GM12878 (cell line): ENCODE measurements at regions not wholly inside any gene's neighbourhood (a gene's known extent, or its start where the extent isn't known, plus 50 kb on each side); places are given as distances from the start of the nearest gene placed in this dataset.

Experiments used
- ATAC-seq: fragments of 200-7000 bp; cut with Tn5 transposase; 3 replicates; pipeline ENCODE4 v1.9.1; 2020; ENCODE audit warnings: mild to moderate bottlenecking, moderate library complexity
- BruUV-seq: library from RNA; stranded (reverse); fragments of 400-500 nt; replicated peaks from 2 replicates; lab custom pipeline; 2021; lab: Mats Ljungman, UMichigan
- CTCF ChIA-PET: fragments of 300-600 bp; sonication (Branson Sonifier 250); formaldehyde crosslinking; extraction: SDS; loops from one replicate; lab custom pipeline; 2021; ENCODE audit warnings: inconsistent platforms; lab: Yijun Ruan, JAX
- POLR2A ChIA-PET: fragments of 350-600 bp; formaldehyde crosslinking; extraction: SDS; loops from one replicate; lab custom pipeline; 2021; ENCODE audit warnings: inconsistent platforms; lab: Charles Lee
- RAD21 ChIA-PET: fragments of 300-600 bp; sonication (Branson Sonifier 250); formaldehyde crosslinking; loops from one replicate; lab custom pipeline; 2023; ENCODE audit warnings: antibody characterized with exemption; ENCODE audit not compliant: unreplicated experiment; lab: Charles Lee
- SMC1A ChIA-PET: fragments of 300-600 bp; sonication (Branson Sonifier 250); formaldehyde crosslinking; loops from one replicate; lab custom pipeline; 2023; ENCODE audit not compliant: unreplicated experiment, uncharacterized antibody; lab: Charles Lee
- DNase-seq: peaks from one replicate; pipeline ENCODE4 v3.0.0-alpha.2; 2011; ENCODE audit warnings: low read depth, low spot score
- FAIRE-seq: peaks from 3 replicates; lab custom pipeline; 2011; peaks lifted over from hg19 to GRCh38; lab: Jason Lieb, UNC
- H2AFZ ChIP-seq: 2 replicates; pipeline ENCODE4 v1.6.0; 2011; ENCODE audit warnings: low read depth, low read length, control low read depth; ENCODE audit not compliant: control insufficient read depth
- H3K27ac ChIP-seq: 2 replicates; pipeline ENCODE4 v1.5.1; 2011; ENCODE audit warnings: control low read depth; ENCODE audit not compliant: control insufficient read depth, insufficient read depth
- H3K27me3 ChIP-seq, 2 experiments: replicated peaks in 1 of 2; 2 replicates each; pipeline versions ENCODE4 v1.6.0 to v1.6.1; 2011; ENCODE audit warnings: low read length in 1 of 2; ENCODE audit not compliant: control insufficient read depth in 2 of 2, insufficient read depth in 2 of 2
- H3K36me3 ChIP-seq, 2 experiments: 2 replicates each; pipeline ENCODE4 v1.5.1; 2011; ENCODE audit warnings: low read length in 1 of 2; ENCODE audit not compliant: control insufficient read depth in 2 of 2, insufficient read depth in 2 of 2
- H3K4me1 ChIP-seq: 2 replicates; pipeline ENCODE4 v1.6.1; 2011; ENCODE audit warnings: mild to moderate bottlenecking, low read length, moderate library complexity, mixed read lengths; ENCODE audit not compliant: control insufficient read depth, insufficient read depth
- H3K4me2 ChIP-seq: 2 replicates; pipeline ENCODE4 v1.6.0; 2011; ENCODE audit warnings: control low read depth; ENCODE audit not compliant: control insufficient read depth, insufficient read depth
- H3K4me3 ChIP-seq: fragments of 200-600 bp; sonication (generic); 2 replicates; pipeline ENCODE4 v1.5.1; 2016
- H3K79me2 ChIP-seq: 2 replicates; pipeline ENCODE4 v1.6.0; 2011; ENCODE audit warnings: low read length; ENCODE audit not compliant: control insufficient read depth, insufficient read depth
- H3K9ac ChIP-seq: 2 replicates; pipeline ENCODE4 v1.8.0; 2011; ENCODE audit warnings: low read length, control low read depth, mixed read lengths; ENCODE audit not compliant: control insufficient read depth, insufficient read depth
- H3K9me3 ChIP-seq: replicated peaks from 3 replicates; pipeline ENCODE4 v1.5.1; 2011; ENCODE audit warnings: mild to moderate bottlenecking, low read length; ENCODE audit not compliant: control insufficient read depth, insufficient read depth
- H4K20me1 ChIP-seq: 2 replicates; pipeline ENCODE4 v1.6.0; 2011; ENCODE audit not compliant: control insufficient read depth, insufficient read depth
- ASH2L ChIP-seq: fragments of 300-600, 200-600 bp; sonication (generic); IDR thresholded peaks from 2 replicates; pipeline ENCODE4 v1.6.1; 2017; ENCODE audit warnings: low read depth, mild to moderate bottlenecking, borderline replicate concordance
- CHD2 ChIP-seq: IDR thresholded peaks from 2 replicates; pipeline ENCODE4 v1.6.1; 2011; ENCODE audit warnings: low read depth, low read length, improper control_type of control experiment, borderline replicate concordance
- CHD4 ChIP-seq: fragments of 200-600 bp; sonication (generic); IDR thresholded peaks from 2 replicates; pipeline ENCODE4 v1.6.1; 2016; ENCODE audit warnings: mild to moderate bottlenecking
- FOXM1 ChIP-seq: IDR thresholded peaks from 2 replicates; pipeline ENCODE4 v1.6.1; 2012; ENCODE audit warnings: low read depth, mild to moderate bottlenecking, inconsistent platforms, low read length, moderate library complexity
- GATAD2B ChIP-seq: fragments of 450-650 bp; conservative IDR thresholded peaks from 2 replicates; pipeline ENCODE4 v1.6.1; 2017; ENCODE audit warnings: low read depth, mild to moderate bottlenecking, moderate library complexity
- IKZF2 ChIP-seq, 2 experiments: fragments of 450-650 bp; IDR thresholded peaks; 2 replicates each; pipeline ENCODE4 v1.6.1; 2017; ENCODE audit warnings: mild to moderate bottlenecking in 2 of 2, moderate library complexity in 2 of 2
- MEF2A ChIP-seq: IDR thresholded peaks from 2 replicates; pipeline ENCODE4 v1.6.1; 2011; ENCODE audit warnings: low read depth, mild to moderate bottlenecking, low read length, moderate library complexity; ENCODE audit not compliant: insufficient read depth
- PAX5 ChIP-seq: IDR thresholded peaks from 2 replicates; pipeline ENCODE4 v1.6.1; 2011; ENCODE audit warnings: low read depth, low read length, borderline replicate concordance
- POLR2AphosphoS2 ChIP-seq: IDR thresholded peaks from 2 replicates; pipeline ENCODE4 v1.6.1; 2011; ENCODE audit warnings: low read depth, mild to moderate bottlenecking, low read length, improper control_type of control experiment, moderate library complexity
- RBBP5 ChIP-seq: fragments of 200-600 bp; sonication (generic); conservative IDR thresholded peaks from 2 replicates; pipeline ENCODE4 v1.6.1; 2016
- STAT1 ChIP-seq: fragments of 450-650 bp; conservative IDR thresholded peaks from 2 replicates; pipeline ENCODE4 v1.6.1; 2014; ENCODE audit warnings: antibody characterized with exemption, mild to moderate bottlenecking
- TCF7 ChIP-seq: IDR thresholded peaks from 2 replicates; pipeline ENCODE4 v1.6.1; 2014; ENCODE audit warnings: antibody characterized with exemption, borderline replicate concordance
- ZBTB11 ChIP-seq: fragments of 450-650 bp; formaldehyde crosslinking; IDR thresholded peaks from 2 replicates; pipeline ENCODE4 v1.5.0; 2022; ENCODE audit warnings: mild to moderate bottlenecking, missing genetic modification characterization
- WGBS: methylation state at CpG from one replicate; pipeline ENCODE4 v1.1.6; 2016; ENCODE audit warnings: low lambda C conversion rate; ENCODE audit not compliant: insufficient replicate concordance, insufficient coverage; ENCODE audit errors: missing lambda C conversion rate; 5-methylcytosine and 5-hydroxymethylcytosine counted together
- in situ Hi-C: fragments of 300-500 bp; cut with MboI; formaldehyde crosslinking; loops from 9 replicates; pipeline ENCODE4 v1.14.3; 2018; ENCODE audit warnings: mixed read lengths
- intact Hi-C: fragments of 100-400 bp; cut with micrococcal nuclease; formaldehyde crosslinking; loops from one replicate; pipeline ENCODE4 v1.14.2; 2022; ENCODE audit not compliant: unreplicated experiment

- Histone ChIP-seq H3K79me2 (no peaks in the 10 kb centered on the region), H2AFZ (no peak overlapping the region), H3K27ac (no peak overlapping the region), H3K36me3 (no peaks in the 10 kb centered on the region), H3K9me3 (peaks cover 6% of the 10 kb centered on the region; the same call in 2 of the 3 replicates), H3K9ac (no peak overlapping the region), H3K4me1 (no peaks in the 10 kb centered on the region), H4K20me1 (no peaks in the 10 kb centered on the region), H3K27me3 (no peaks in the 10 kb centered on the region), H3K4me2 (no peak overlapping the region), H3K4me3 (no peak overlapping the region)
- ChIA-PET SMC1A (no interaction called here), POLR2A (interaction anchor here (0.6 kb wide), 1 partner anchor 41 kb away, joined by 3 read pairs; no protein-coding TSS in a partner anchor), CTCF (no interaction called here), RAD21 (no interaction called here)
- intact Hi-C loops, result no loop called here
- FAIRE-seq (no peak), ATAC-seq (no peak), DNase-seq (no peak)
- peak; percentile 47; the same call in 1 of the 2 replicates for TF ChIP-seq PAX5
- TF ChIP-seq IKZF2 (IDR thresholded peaks at IDR 0.05), result no peak
- in situ Hi-C loops, result no loop called here
- BruUV-seq, result no TSS peak
- 32% methylated on average over 3 of the region's 3 CpGs for WGBS
These were observed 322.7 kb upstream of the DUSP10 start for GRCh38 chr1:222064388-222065211.

- POLR2A ChIA-PET, result no interaction called here
- ATAC-seq, result no peak
- Histone ChIP-seq H3K4me3 (no peak overlapping the region), H2AFZ (no peak overlapping the region), H3K4me2 (no peak overlapping the region), H4K20me1 (no peaks in the 10 kb centered on the region), H3K79me2 (no peaks in the 10 kb centered on the region)
- no TSS peak for BruUV-seq
- intact Hi-C loops (no loop called here), in situ Hi-C loops (no loop called here)
- CTCF ChIA-PET, result no interaction called here
- SMC1A ChIA-PET, result interaction anchor here (1.0 kb wide), 1 partner anchor 20 kb away, joined by 4 read pairs; no protein-coding TSS in a partner anchor
- no peak for TF ChIP-seq STAT1
- TF ChIP-seq TCF7, result no peak
- no peak for TF ChIP-seq GATAD2B
- TF ChIP-seq CHD2, result no peak
- TF ChIP-seq FOXM1, result no peak
- TF ChIP-seq MEF2A, result no peak
- no peak for TF ChIP-seq ASH2L
- TF ChIP-seq RBBP5, result no peak
- TF ChIP-seq CHD4, result no peak
- TF ChIP-seq ZBTB11 (CRISPR knock-in tag), result no peak
- TF ChIP-seq POLR2AphosphoS2, result no peak
- TF ChIP-seq, all 136 proteins: peak for 0
- Histone ChIP-seq H3K9ac (no peak overlapping the region), H3K4me1 (no peaks in the 10 kb centered on the region), H3K9me3 (peaks cover 6% of the 10 kb centered on the region; the same call in 2 of the 3 replicates), H3K27me3 (no peaks in the 10 kb centered on the region), H3K27ac (no peak overlapping the region), H3K36me3 (no peaks in the 10 kb centered on the region)
- DNase-seq (no peak), FAIRE-seq (no peak)
- RAD21 ChIA-PET, result no interaction called here
These were observed 320.8 kb upstream of the DUSP10 start for GRCh38 chr1:222062640-222063039.
